AG04450 (cell line): ENCODE measurements at regions not wholly inside any gene's neighbourhood (a gene's known extent, or its start where the extent isn't known, plus 50 kb on each side); places are given as distances from the start of the nearest gene placed in this dataset.

Experiments used
- CTCF ChIA-PET: fragments of 300-600, 350-600 bp; formaldehyde crosslinking; extraction: SDS; loops from one replicate; lab custom pipeline; 2022; ENCODE audit warnings: antibody characterized with exemption, inconsistent platforms; lab: Charles Lee
- POLR2A ChIA-PET: fragments of 350-600 bp; formaldehyde crosslinking; extraction: SDS; loops from one replicate; lab custom pipeline; 2021; ENCODE audit warnings: antibody characterized with exemption, inconsistent platforms; lab: Yijun Ruan, JAX
- DNase-seq: peaks from one replicate; pipeline ENCODE4 v3.0.0-alpha.2; 2011; ENCODE audit warnings: low read depth, low spot score
- H3K27ac ChIP-seq: one replicate; pipeline ENCODE4 v1.5.1; 2012; ENCODE audit warnings: low read depth, low read length, control low read depth
- H3K27me3 ChIP-seq: one replicate; pipeline ENCODE4 v1.6.0; 2012; ENCODE audit warnings: low read length; ENCODE audit not compliant: control insufficient read depth, insufficient read depth
- H3K4me3 ChIP-seq: 2 replicates; pipeline ENCODE4 v1.5.1; 2011; ENCODE audit warnings: mild to moderate bottlenecking, low read depth, low read length, control low read depth
- H3K9me3 ChIP-seq: 2 replicates; pipeline ENCODE4 v1.5.1; 2012; ENCODE audit warnings: low read length; ENCODE audit not compliant: control insufficient read depth, insufficient read depth
- TF ChIP-seq, protein P1 (sequence below): IDR thresholded peaks from 2 replicates; pipeline ENCODE4 v1.5.1; 2011; ENCODE audit warnings: low read depth, low read length, control low read depth, inconsistent platforms

DNA sequence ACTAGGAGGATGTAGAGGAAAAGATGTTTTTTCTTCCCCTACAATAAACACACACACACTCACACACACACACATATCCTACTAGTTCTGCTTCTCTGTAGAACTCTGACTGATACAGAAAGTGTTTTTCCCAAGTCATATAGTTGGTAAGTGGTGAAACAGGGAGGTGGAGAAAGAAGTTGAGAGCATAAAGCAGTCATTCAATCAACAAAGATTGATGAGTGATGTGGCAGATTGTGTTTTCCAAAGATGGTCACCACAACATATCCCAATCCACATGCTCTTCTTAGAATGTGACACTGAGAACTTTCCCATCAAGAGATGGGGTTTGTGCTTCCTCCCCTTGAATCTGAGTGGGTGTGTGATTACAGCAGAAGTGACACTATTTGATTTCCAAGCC is 123.4 kb upstream of the ATP6AP2 start:
- H3K4me3 ChIP-seq: no peak overlapping the region
- ChIA-PET POLR2A (no interaction called here), CTCF (no interaction called here)
- DNase-seq: no peak
- TF ChIP-seq, protein P1, sequence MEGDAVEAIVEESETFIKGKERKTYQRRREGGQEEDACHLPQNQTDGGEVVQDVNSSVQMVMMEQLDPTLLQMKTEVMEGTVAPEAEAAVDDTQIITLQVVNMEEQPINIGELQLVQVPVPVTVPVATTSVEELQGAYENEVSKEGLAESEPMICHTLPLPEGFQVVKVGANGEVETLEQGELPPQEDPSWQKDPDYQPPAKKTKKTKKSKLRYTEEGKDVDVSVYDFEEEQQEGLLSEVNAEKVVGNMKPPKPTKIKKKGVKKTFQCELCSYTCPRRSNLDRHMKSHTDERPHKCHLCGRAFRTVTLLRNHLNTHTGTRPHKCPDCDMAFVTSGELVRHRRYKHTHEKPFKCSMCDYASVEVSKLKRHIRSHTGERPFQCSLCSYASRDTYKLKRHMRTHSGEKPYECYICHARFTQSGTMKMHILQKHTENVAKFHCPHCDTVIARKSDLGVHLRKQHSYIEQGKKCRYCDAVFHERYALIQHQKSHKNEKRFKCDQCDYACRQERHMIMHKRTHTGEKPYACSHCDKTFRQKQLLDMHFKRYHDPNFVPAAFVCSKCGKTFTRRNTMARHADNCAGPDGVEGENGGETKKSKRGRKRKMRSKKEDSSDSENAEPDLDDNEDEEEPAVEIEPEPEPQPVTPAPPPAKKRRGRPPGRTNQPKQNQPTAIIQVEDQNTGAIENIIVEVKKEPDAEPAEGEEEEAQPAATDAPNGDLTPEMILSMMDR: no peak
- no peaks in the 10 kb centered on the region for H3K9me3 ChIP-seq
- H3K27me3 ChIP-seq: peaks cover 4% of the 10 kb centered on the region
- no peak overlapping the region for H3K27ac ChIP-seq

DNA sequence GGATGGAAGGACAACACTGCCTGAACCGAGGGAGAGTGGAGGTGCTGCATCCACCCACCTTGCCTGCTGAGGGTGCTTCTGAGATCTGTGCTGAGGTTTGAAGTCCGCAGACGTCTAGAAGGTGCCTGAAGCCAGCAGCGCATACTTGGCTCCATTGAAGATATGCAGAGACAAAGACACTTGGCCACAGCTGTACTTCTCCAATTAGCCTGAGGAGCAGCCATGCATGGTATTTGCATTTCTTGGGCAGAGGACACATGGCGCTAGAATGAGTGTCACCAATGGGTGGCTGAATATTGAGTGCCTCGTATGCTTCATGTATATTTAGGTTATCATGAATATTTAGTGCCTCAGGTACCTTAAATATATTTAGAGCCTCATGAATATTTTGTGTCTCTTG is 128.7 kb upstream of the ATP6AP2 start:
- ChIA-PET POLR2A (no interaction called here), CTCF (no interaction called here)
- Histone ChIP-seq H3K4me3 (no peak overlapping the region), H3K27me3 (no peaks in the 10 kb centered on the region), H3K9me3 (no peaks in the 10 kb centered on the region), H3K27ac (no peak overlapping the region)
- TF ChIP-seq, protein P1: no peak
- no peak for DNase-seq

DNA sequence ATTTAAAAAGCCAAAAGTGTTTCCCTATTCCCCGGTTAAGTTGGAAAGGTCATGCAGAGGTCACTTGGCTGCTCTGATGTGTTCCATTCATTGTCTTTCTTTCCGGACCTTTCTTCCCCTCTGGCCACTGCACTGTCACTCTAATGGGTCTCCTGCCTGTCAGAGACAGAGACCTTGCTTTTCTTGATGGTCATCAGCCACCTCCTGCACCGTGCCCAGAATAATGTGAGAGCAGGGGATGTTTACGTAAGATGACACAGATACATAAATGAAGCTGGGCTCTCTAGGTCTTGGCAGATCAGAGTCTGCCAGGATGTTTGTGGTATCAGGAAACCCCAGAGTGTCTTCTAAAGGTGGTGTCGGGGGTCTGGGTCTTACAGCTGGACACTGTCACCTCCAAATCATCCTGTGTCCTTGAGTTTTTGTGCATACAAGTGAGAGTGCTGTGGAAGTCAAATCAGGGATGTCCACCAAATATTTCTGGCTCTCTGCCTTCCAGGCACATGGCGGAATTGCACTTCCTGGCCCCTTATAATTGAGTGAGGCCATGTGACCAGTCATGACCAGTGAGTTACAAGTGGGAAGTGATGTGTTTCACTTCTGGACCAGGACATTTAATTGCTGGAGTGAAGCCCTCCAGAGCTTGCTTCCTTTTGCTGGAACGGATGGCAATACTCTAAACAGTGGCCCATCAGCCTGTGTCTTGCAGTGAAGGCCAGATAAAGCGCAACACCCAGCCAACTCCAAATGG is 130.6 kb upstream of the ATP6AP2 start:
- TF ChIP-seq, protein P1: no peak
- H3K27ac ChIP-seq: no peak overlapping the region
- ChIA-PET POLR2A (no interaction called here), CTCF (no interaction called here)
- no peaks in the 10 kb centered on the region for H3K27me3 ChIP-seq
- H3K4me3 ChIP-seq: no peak overlapping the region
- DNase-seq: no peak
- H3K9me3 ChIP-seq: no peaks in the 10 kb centered on the region

GRCh38 chrX:40449396-40449795 is 131.4 kb upstream of the ATP6AP2 start:
- H3K9me3 ChIP-seq: no peaks in the 10 kb centered on the region
- no peak overlapping the region for H3K4me3 ChIP-seq
- H3K27me3 ChIP-seq: no peaks in the 10 kb centered on the region
- CTCF ChIA-PET: no interaction called here
- TF ChIP-seq, protein P1: no peak
- DNase-seq: no peak
- no peak overlapping the region for H3K27ac ChIP-seq
- POLR2A ChIA-PET: no interaction called here

GRCh38 chrX:40448793-40449192 is 132.0 kb upstream of the ATP6AP2 start:
- TF ChIP-seq, protein P1: no peak
- no peak for DNase-seq
- ChIA-PET POLR2A (no interaction called here), CTCF (no interaction called here)
- Histone ChIP-seq H3K27ac (no peak overlapping the region), H3K9me3 (no peaks in the 10 kb centered on the region), H3K27me3 (no peaks in the 10 kb centered on the region), H3K4me3 (no peak overlapping the region)
